ENCODE measurements at regions not wholly inside any gene's neighbourhood (a gene's known extent, or its start where the extent isn't known, plus 50 kb on each side); places are given as distances from the start of the nearest gene placed in this dataset.

DNA sequence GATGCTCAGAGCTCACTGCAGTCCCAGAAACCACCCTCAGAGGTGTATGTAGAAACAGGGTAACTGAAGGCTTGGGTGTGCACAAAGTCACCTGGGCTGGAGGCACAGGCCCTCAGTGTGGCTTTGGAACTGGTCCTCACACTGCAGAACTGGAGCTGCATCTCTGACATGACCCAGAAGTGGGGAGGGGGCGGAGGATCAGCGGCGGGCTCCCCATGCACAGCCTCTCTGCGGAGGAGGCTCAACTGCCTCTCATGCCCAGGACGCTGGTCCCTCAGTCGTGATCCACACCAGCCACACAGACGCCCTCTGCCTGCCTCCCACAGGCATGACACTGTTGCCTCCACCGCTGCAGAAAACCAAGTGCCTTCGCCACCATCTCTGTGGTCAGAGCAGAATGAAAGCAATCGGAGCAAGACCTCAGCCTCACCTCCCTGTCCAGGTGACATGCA, 73.7 kb downstream of the TM2D3 start (continued):
- no peak for TF ChIP-seq ZNF709 (CRISPR knock-in tag; IDR thresholded peaks at IDR 0.05)
- TF ChIP-seq HOXA3 (CRISPR knock-in tag; IDR thresholded peaks at IDR 0.05) = no peak
- TF ChIP-seq ZFP62 (CRISPR knock-in tag; IDR thresholded peaks at IDR 0.05) = no peak
- TF ChIP-seq, protein P1, sequence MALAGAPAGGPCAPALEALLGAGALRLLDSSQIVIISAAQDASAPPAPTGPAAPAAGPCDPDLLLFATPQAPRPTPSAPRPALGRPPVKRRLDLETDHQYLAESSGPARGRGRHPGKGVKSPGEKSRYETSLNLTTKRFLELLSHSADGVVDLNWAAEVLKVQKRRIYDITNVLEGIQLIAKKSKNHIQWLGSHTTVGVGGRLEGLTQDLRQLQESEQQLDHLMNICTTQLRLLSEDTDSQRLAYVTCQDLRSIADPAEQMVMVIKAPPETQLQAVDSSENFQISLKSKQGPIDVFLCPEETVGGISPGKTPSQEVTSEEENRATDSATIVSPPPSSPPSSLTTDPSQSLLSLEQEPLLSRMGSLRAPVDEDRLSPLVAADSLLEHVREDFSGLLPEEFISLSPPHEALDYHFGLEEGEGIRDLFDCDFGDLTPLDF (CRISPR knock-in tag; IDR thresholded peaks at IDR 0.05) = no peak
- no peak for TF ChIP-seq HOMEZ (CRISPR knock-in tag; IDR thresholded peaks at IDR 0.05; ENCODE audit: low read depth)
- TF ChIP-seq PHB2 (IDR thresholded peaks at IDR 0.05; ENCODE audit: partially characterized antibody) = no peak
- TF ChIP-seq RARG (CRISPR knock-in tag; IDR thresholded peaks at IDR 0.05; ENCODE audit: low read depth) = no peak
- TF ChIP-seq NR3C1 (CRISPR knock-in tag; IDR thresholded peaks at IDR 0.05) = no peak
- peak; percentile 51; the same call in 1 of the 2 replicates for TF ChIP-seq UBTF (CRISPR knock-in tag; IDR thresholded peaks at IDR 0.05)
- no peak for TF ChIP-seq BCL6 (CRISPR knock-in tag; IDR thresholded peaks at IDR 0.05)
- TF ChIP-seq FOXP4 (CRISPR knock-in tag; IDR thresholded peaks at IDR 0.05) = no peak
- TF ChIP-seq ESRRA (CRISPR knock-in tag; IDR thresholded peaks at IDR 0.05; ENCODE audit: low read depth) = no peak
- TF ChIP-seq POLR2G (IDR thresholded peaks at IDR 0.05; ENCODE audit: low read depth, low read length) = no peak
- no peak for TF ChIP-seq ZNF224 (CRISPR knock-in tag; IDR thresholded peaks at IDR 0.05)
- 0 out of 2 replicates have a peak, but pooled peaks have one; percentile 24 for TF ChIP-seq SALL1 (CRISPR knock-in tag; IDR thresholded peaks at IDR 0.05)
- no peak for TF ChIP-seq SRY (CRISPR knock-in tag; IDR thresholded peaks at IDR 0.05)
- TF ChIP-seq, protein P2, sequence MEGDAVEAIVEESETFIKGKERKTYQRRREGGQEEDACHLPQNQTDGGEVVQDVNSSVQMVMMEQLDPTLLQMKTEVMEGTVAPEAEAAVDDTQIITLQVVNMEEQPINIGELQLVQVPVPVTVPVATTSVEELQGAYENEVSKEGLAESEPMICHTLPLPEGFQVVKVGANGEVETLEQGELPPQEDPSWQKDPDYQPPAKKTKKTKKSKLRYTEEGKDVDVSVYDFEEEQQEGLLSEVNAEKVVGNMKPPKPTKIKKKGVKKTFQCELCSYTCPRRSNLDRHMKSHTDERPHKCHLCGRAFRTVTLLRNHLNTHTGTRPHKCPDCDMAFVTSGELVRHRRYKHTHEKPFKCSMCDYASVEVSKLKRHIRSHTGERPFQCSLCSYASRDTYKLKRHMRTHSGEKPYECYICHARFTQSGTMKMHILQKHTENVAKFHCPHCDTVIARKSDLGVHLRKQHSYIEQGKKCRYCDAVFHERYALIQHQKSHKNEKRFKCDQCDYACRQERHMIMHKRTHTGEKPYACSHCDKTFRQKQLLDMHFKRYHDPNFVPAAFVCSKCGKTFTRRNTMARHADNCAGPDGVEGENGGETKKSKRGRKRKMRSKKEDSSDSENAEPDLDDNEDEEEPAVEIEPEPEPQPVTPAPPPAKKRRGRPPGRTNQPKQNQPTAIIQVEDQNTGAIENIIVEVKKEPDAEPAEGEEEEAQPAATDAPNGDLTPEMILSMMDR (CRISPR knock-in tag; IDR thresholded peaks at IDR 0.05) = peak; percentile 91
- TF ChIP-seq CEBPG (CRISPR knock-in tag; IDR thresholded peaks at IDR 0.05) = 0 out of 2 replicates have a peak, but pooled peaks have one; percentile 9
- TF ChIP-seq, protein P3, sequence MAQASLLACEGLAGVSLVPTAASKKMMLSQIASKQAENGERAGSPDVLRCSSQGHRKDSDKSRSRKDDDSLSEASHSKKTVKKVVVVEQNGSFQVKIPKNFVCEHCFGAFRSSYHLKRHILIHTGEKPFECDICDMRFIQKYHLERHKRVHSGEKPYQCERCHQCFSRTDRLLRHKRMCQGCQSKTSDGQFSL (CRISPR knock-in tag; IDR thresholded peaks at IDR 0.05) = no peak
- TF ChIP-seq, protein P4, sequence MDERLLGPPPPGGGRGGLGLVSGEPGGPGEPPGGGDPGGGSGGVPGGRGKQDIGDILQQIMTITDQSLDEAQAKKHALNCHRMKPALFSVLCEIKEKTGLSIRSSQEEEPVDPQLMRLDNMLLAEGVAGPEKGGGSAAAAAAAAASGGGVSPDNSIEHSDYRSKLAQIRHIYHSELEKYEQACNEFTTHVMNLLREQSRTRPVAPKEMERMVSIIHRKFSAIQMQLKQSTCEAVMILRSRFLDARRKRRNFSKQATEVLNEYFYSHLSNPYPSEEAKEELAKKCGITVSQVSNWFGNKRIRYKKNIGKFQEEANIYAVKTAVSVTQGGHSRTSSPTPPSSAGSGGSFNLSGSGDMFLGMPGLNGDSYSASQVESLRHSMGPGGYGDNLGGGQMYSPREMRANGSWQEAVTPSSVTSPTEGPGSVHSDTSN (CRISPR knock-in tag; IDR thresholded peaks at IDR 0.05) = no peak
- no peak for TF ChIP-seq ZNF577 (CRISPR knock-in tag; IDR thresholded peaks at IDR 0.05; ENCODE audit: borderline replicate concordance, low read depth)
- TF ChIP-seq SP1 (IDR thresholded peaks at IDR 0.05) = no peak
- TF ChIP-seq SP1 (CRISPR knock-in tag; IDR thresholded peaks at IDR 0.05) = no peak
